ENCODE measurements at regions not wholly inside any gene's neighbourhood (a gene's known extent, or its start where the extent isn't known, plus 50 kb on each side); places are given as distances from the start of the nearest gene placed in this dataset.

GRCh38 chr15:58235961-58236360, 97.8 kb downstream of the AQP9 start:
- no peak for DNase-seq (ENCODE audit: low spot score)

GRCh38 chr15:58240191-58240932, 102.2 kb downstream of the AQP9 start:
- peak; percentile 34 for DNase-seq (ENCODE audit: low spot score)

GRCh38 chr15:58241872-58242271, 103.7 kb downstream of the AQP9 start:
- DNase-seq (ENCODE audit: low spot score) = no peak

- DNase-seq (ENCODE audit: low spot score) = no peak
Observed at GRCh38 chr15:58243070-58243469, 104.9 kb downstream of the AQP9 start.

GRCh38 chr15:58244536-58244935, 106.4 kb downstream of the AQP9 start:
- DNase-seq (ENCODE audit: low spot score) = no peak

GRCh38 chr15:58246041-58246440, 107.9 kb downstream of the AQP9 start:
- no peak for DNase-seq (ENCODE audit: low spot score)

- no peak for DNase-seq (ENCODE audit: low spot score)
Observed at GRCh38 chr15:58247855-58248842, 110.0 kb downstream of the AQP9 start.

- DNase-seq (ENCODE audit: low spot score) = no peak
Observed at GRCh38 chr15:58249646-58250312, 111.6 kb downstream of the AQP9 start.

GRCh38 chr15:58252586-58253323, 114.6 kb downstream of the AQP9 start:
- no peak for DNase-seq (ENCODE audit: low spot score)

GRCh38 chr15:58257776-58258325, 119.7 kb downstream of the AQP9 start:
- DNase-seq (ENCODE audit: low spot score) = no peak

- DNase-seq (ENCODE audit: low spot score) = no peak
Observed at GRCh38 chr15:58258501-58259292, 120.5 kb downstream of the AQP9 start.

GRCh38 chr15:58260205-58260724, 122.1 kb downstream of the AQP9 start:
- DNase-seq (ENCODE audit: low spot score) = no peak

GRCh38 chr15:58260725-58261267, 122.6 kb downstream of the AQP9 start:
- peak; percentile 53 for DNase-seq (ENCODE audit: low spot score)

- no peak for DNase-seq (ENCODE audit: low spot score)
Observed at GRCh38 chr15:58261368-58261767, 123.2 kb downstream of the AQP9 start.

- no peak for DNase-seq (ENCODE audit: low spot score)
Observed at GRCh38 chr15:58264053-58264971, 126.1 kb downstream of the AQP9 start.

- DNase-seq (ENCODE audit: low spot score) = peak; percentile 50
Observed at GRCh38 chr15:58267051-58267450, 128.9 kb downstream of the AQP9 start.

GRCh38 chr15:58268746-58269267, 130.6 kb downstream of the AQP9 start:
- DNase-seq (ENCODE audit: low spot score) = peak; percentile 25
